ENCODE measurements at regions not wholly inside any gene's neighbourhood (a gene's known extent, or its start where the extent isn't known, plus 50 kb on each side); places are given as distances from the start of the nearest gene placed in this dataset.

DNA sequence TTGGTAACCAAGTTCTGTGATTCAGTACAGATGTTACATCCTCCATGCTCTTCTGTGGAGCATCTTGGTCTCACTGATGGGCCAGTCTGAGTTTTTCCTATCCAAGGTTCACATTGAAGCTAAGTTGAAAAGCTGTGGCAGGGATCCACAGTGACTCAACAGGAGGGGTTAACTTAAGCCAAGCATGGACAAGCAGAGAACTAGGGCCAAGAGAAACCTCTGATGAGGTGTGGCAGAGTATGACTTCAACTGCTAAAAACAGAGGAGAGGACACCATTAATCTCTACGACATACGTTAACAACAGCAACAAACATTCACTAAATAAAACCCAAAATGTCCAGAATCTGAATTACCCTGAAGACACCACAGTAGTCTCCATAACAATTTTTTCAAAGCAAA lies 268.1 kb upstream of the UBE2E2 start:
- no peak for TF ChIP-seq EZH2 (IDR thresholded peaks at IDR 0.05)
- no peak for TF ChIP-seq POLR2AphosphoS5 (IDR thresholded peaks at IDR 0.05; ENCODE audit: borderline replicate concordance, low read depth, low read length)
- TF ChIP-seq FOXP2 (optimal IDR thresholded peaks at IDR 0.05; ENCODE audit: control extremely low read depth, extremely low read length, insufficient read depth), result no peak

All from SK-N-MC (cell line).